ENCODE measurements at regions not wholly inside any gene's neighbourhood (a gene's known extent, or its start where the extent isn't known, plus 50 kb on each side); places are given as distances from the start of the nearest gene placed in this dataset.

GRCh38 chr3:160124224-160124623 lies 101.0 kb upstream of the C3orf80 start:
- CTCF ChIA-PET = no interaction called here
- DNase-seq (ENCODE audit: extremely low spot score) = no peak

GRCh38 chr3:160125258-160125657 lies 100.0 kb upstream of the C3orf80 start:
- ChIA-PET POLR2A (no interaction called here), CTCF (no interaction called here)
- TF ChIP-seq CTCF (IDR thresholded peaks at IDR 0.05; ENCODE audit: control extremely low read depth, extremely low read depth, low read depth, missing control alignments) = no peak
- no peak for DNase-seq (ENCODE audit: extremely low spot score)

More at GRCh38 chr3:160124224-160124623, 101.0 kb upstream of the C3orf80 start:
- POLR2A ChIA-PET = no interaction called here
- TF ChIP-seq CTCF (IDR thresholded peaks at IDR 0.05; ENCODE audit: control extremely low read depth, extremely low read depth, low read depth, missing control alignments) = no peak

- no peak for TF ChIP-seq CTCF (IDR thresholded peaks at IDR 0.05; ENCODE audit: control extremely low read depth, extremely low read depth, low read depth, missing control alignments)
- POLR2A ChIA-PET = no interaction called here
- CTCF ChIA-PET = interaction anchor here (1.0 to 1.4 kb wide), 3 partner anchors 9 to 241 kb away, joined by 3 to 6 read pairs (median 4); no protein-coding TSS in a partner anchor
- DNase-seq (ENCODE audit: extremely low spot score) = no peak
These were observed 99.2 kb upstream of the C3orf80 start for GRCh38 chr3:160126051-160126450.

- POLR2A ChIA-PET = no interaction called here
These were observed 98.5 kb upstream of the C3orf80 start for GRCh38 chr3:160126761-160127160.

GRCh38 chr3:160127308-160127707 lies 97.9 kb upstream of the C3orf80 start:
- no peak for TF ChIP-seq CTCF (IDR thresholded peaks at IDR 0.05; ENCODE audit: control extremely low read depth, extremely low read depth, low read depth, missing control alignments)
- no peak for DNase-seq (ENCODE audit: extremely low spot score)
- ChIA-PET POLR2A (no interaction called here), CTCF (interaction anchor here (1.2 to 1.8 kb wide), 2 partner anchors 8 to 22 kb away, joined by 3 to 5 read pairs; no protein-coding TSS in a partner anchor)

More at GRCh38 chr3:160126761-160127160, 98.5 kb upstream of the C3orf80 start:
- CTCF ChIA-PET = interaction anchor here (1.0 to 1.4 kb wide), 3 partner anchors 9 to 242 kb away, joined by 3 to 6 read pairs (median 4); no protein-coding TSS in a partner anchor
- no peak for DNase-seq (ENCODE audit: extremely low spot score)
- TF ChIP-seq CTCF (IDR thresholded peaks at IDR 0.05; ENCODE audit: control extremely low read depth, extremely low read depth, low read depth, missing control alignments) = no peak

GRCh38 chr3:160128056-160128455 lies 97.2 kb upstream of the C3orf80 start:
- no peak for TF ChIP-seq CTCF (IDR thresholded peaks at IDR 0.05; ENCODE audit: control extremely low read depth, extremely low read depth, low read depth, missing control alignments)
- DNase-seq (ENCODE audit: extremely low spot score) = no peak
- ChIA-PET CTCF (interaction anchor here (1.0 to 1.8 kb wide), 2 partner anchors 9 to 21 kb away, joined by 3 to 5 read pairs; no protein-coding TSS in a partner anchor), POLR2A (no interaction called here)
